ENCODE measurements at regions not wholly inside any gene's neighbourhood (a gene's known extent, or its start where the extent isn't known, plus 50 kb on each side); places are given as distances from the start of the nearest gene placed in this dataset.

DNA sequence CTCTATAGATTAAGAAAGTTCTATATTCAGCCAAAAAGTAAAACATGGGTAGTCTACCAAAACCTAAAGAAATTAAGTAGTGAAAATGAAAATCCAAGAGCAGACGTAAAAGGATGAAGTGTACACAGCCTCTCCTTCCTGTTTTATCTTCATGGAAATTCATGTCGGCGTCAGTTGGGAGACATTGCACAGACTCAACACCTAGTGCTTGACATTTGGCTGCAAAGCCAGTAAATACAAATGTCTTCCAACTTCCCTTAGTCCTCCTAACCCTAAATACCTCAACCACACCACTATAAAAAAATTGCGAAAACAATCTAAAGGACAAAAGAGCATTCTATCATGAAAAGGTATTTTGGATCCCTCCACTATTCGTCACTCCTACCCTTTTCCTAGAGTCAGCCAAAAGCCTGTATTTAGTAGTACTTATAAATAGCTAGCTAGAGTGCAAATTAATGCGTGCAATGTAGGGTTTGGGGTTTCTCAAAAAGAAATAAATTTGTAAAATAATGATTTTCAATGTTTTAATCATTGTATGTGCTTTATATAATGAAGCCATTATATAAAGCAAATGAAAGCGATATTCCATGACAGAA, 56.4 kb upstream of the TRPC4 start:
- Histone ChIP-seq H3K27me3 (ENCODE audit: control insufficient read depth in 1 of 2, insufficient read depth in 2 of 2, low read length in 2 of 2) (no peaks in the 10 kb centered on the region), H3K9me3 (ENCODE audit: control insufficient read depth in 1 of 2, insufficient read depth in 1 of 2, low read length in 2 of 2) (no peaks in the 10 kb centered on the region), H3K4me1 (ENCODE audit: insufficient read depth, low read length) (no peaks in the 10 kb centered on the region), H3K36me3 (ENCODE audit: insufficient read depth, low read length) (no peaks in the 10 kb centered on the region), H3K27ac (ENCODE audit: low read depth in 1 of 2, low read length in 2 of 2) (no peak overlapping the region), H3K4me3 (ENCODE audit: low read length) (no peak overlapping the region)
- H3K9me3 Mint-ChIP-seq: peaks cover 2% of the 10 kb centered on the region
- H3K27me3 Mint-ChIP-seq: no peaks in the 10 kb centered on the region
- H3K27ac Mint-ChIP-seq: no peak overlapping the region
- H3K4me3 Mint-ChIP-seq: no peak overlapping the region
- no peak for ATAC-seq (ENCODE audit: poor library complexity)
- ChIA-PET CTCF (no interaction called here), POLR2A (no interaction called here)
- TF ChIP-seq CTCF (IDR thresholded peaks at IDR 0.05): no peak
- H3K36me3 Mint-ChIP-seq (ENCODE audit: low read depth): no peaks in the 10 kb centered on the region
- H3K4me1 Mint-ChIP-seq (ENCODE audit: low read depth): no peaks in the 10 kb centered on the region
- no peak for DNase-seq
- intact Hi-C loops (cut with DNase I, micrococcal nuclease): no loop called here

DNA sequence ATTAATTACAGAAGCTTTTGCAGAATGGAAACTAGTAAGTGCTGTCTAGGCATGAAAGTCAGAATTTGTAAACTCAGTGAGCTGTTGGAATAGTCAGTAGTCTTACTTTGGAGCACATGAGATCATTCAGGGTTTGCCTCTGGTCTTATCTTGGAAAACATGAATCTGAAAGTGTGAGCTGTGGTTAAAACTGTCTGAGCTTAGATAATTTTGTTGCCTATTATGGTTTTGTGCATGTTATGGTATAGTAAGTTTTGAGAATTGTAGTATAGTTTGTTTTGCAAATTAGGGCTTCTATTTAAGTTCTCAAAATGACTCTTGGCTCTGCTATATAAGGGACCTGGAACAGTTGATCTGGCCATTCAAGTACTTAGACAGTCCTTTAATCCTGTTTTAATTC, 53.7 kb upstream of the TRPC4 start:
- no peaks in the 10 kb centered on the region for H3K27me3 Mint-ChIP-seq
- H3K27ac Mint-ChIP-seq: no peak overlapping the region
- no peak overlapping the region for H3K27ac ChIP-seq (ENCODE audit: low read depth in 1 of 2, low read length in 2 of 2)
- no peak overlapping the region for H3K4me3 ChIP-seq (ENCODE audit: low read length)
- H3K4me1 Mint-ChIP-seq (ENCODE audit: low read depth): no peaks in the 10 kb centered on the region
- no peaks in the 10 kb centered on the region for H3K9me3 Mint-ChIP-seq
- H3K4me1 ChIP-seq (ENCODE audit: insufficient read depth, low read length): no peaks in the 10 kb centered on the region
- H3K36me3 ChIP-seq (ENCODE audit: insufficient read depth, low read length): no peaks in the 10 kb centered on the region
- H3K4me3 Mint-ChIP-seq: no peak overlapping the region
- intact Hi-C loops (cut with DNase I, micrococcal nuclease): no loop called here
- H3K27me3 ChIP-seq (ENCODE audit: control insufficient read depth in 1 of 2, insufficient read depth in 2 of 2, low read length in 2 of 2): no peaks in the 10 kb centered on the region
- TF ChIP-seq CTCF (IDR thresholded peaks at IDR 0.05): no peak
- H3K9me3 ChIP-seq (ENCODE audit: control insufficient read depth in 1 of 2, insufficient read depth in 1 of 2, low read length in 2 of 2): no peaks in the 10 kb centered on the region
- no peak for ATAC-seq (ENCODE audit: poor library complexity)
- no peak for DNase-seq
- ChIA-PET CTCF (no interaction called here), POLR2A (no interaction called here)
- no peaks in the 10 kb centered on the region for H3K36me3 Mint-ChIP-seq (ENCODE audit: low read depth)

GRCh38 chr13:37919329-37919880, 49.8 kb upstream of the TRPC4 start:
- DNase-seq (no peak), ATAC-seq (ENCODE audit: poor library complexity) (no peak)
- H3K4me1 Mint-ChIP-seq (ENCODE audit: low read depth): no peaks in the 10 kb centered on the region
- no peaks in the 10 kb centered on the region for H3K4me1 ChIP-seq (ENCODE audit: insufficient read depth, low read length)
- no peaks in the 10 kb centered on the region for H3K36me3 ChIP-seq (ENCODE audit: insufficient read depth, low read length)
- H3K9me3 ChIP-seq (ENCODE audit: control insufficient read depth in 1 of 2, insufficient read depth in 1 of 2, low read length in 2 of 2): no peaks in the 10 kb centered on the region
- H3K4me3 Mint-ChIP-seq: no peak overlapping the region
- no peak overlapping the region for H3K4me3 ChIP-seq (ENCODE audit: low read length)
- no peak overlapping the region for H3K27ac ChIP-seq (ENCODE audit: low read depth in 1 of 2, low read length in 2 of 2)
- intact Hi-C loops (cut with DNase I, micrococcal nuclease): no loop called here
- H3K27me3 Mint-ChIP-seq: no peaks in the 10 kb centered on the region
- ChIA-PET CTCF (no interaction called here), POLR2A (no interaction called here)
- no peak for TF ChIP-seq CTCF (IDR thresholded peaks at IDR 0.05)
- H3K9me3 Mint-ChIP-seq: peaks cover 2% of the 10 kb centered on the region
- H3K36me3 Mint-ChIP-seq (ENCODE audit: low read depth): no peaks in the 10 kb centered on the region
- H3K27ac Mint-ChIP-seq: no peak overlapping the region
- no peaks in the 10 kb centered on the region for H3K27me3 ChIP-seq (ENCODE audit: control insufficient read depth in 1 of 2, insufficient read depth in 2 of 2, low read length in 2 of 2)

All from CD4-positive, alpha-beta T cell (primary cell).